Left kidney (tissue), 1 donor: ENCODE measurements at regions not wholly inside any gene's neighbourhood (a gene's known extent, or its start where the extent isn't known, plus 50 kb on each side); places are given as distances from the start of the nearest gene placed in this dataset.

Source experiments
- DNase-seq: peaks from one replicate; pipeline ENCODE4 v3.0.0-alpha.2; 2013

- DNase-seq, result no peak
These were observed 113.0 kb downstream of the PLEKHG1 start for GRCh38 chr6:150712505-150713252.

GRCh38 chr6:150713487-150713886 is 113.8 kb downstream of the PLEKHG1 start:
- no peak for DNase-seq

- DNase-seq, result no peak
These were observed 114.2 kb downstream of the PLEKHG1 start for GRCh38 chr6:150713931-150714330.

- no peak for DNase-seq
These were observed 115.4 kb downstream of the PLEKHG1 start for GRCh38 chr6:150715133-150715532.

- DNase-seq, result no peak
These were observed 117.7 kb downstream of the PLEKHG1 start for GRCh38 chr6:150717419-150717818.

- DNase-seq, result no peak
These were observed 119.5 kb downstream of the PLEKHG1 start for GRCh38 chr6:150719099-150719766.

GRCh38 chr6:150719831-150720230 is 120.1 kb downstream of the PLEKHG1 start:
- no peak for DNase-seq

- DNase-seq, result peak; percentile 59
These were observed 121.1 kb downstream of the PLEKHG1 start for GRCh38 chr6:150720774-150721233.

GRCh38 chr6:150721418-150722266 is 122.0 kb downstream of the PLEKHG1 start:
- DNase-seq, result no peak

- no peak for DNase-seq
These were observed 123.1 kb downstream of the PLEKHG1 start for GRCh38 chr6:150722614-150723344.

GRCh38 chr6:150723345-150723658 is 123.6 kb downstream of the PLEKHG1 start:
- no peak for DNase-seq

GRCh38 chr6:150723857-150724256 is 124.2 kb downstream of the PLEKHG1 start:
- DNase-seq, result no peak

- DNase-seq, result no peak
These were observed 126.1 kb downstream of the PLEKHG1 start for GRCh38 chr6:150725795-150726194.

- no peak for DNase-seq
These were observed 129.6 kb downstream of the PLEKHG1 start for GRCh38 chr6:150729188-150729748.

GRCh38 chr6:150730801-150731457 is 131.2 kb downstream of the PLEKHG1 start:
- no peak for DNase-seq

- DNase-seq, result no peak
These were observed 132.6 kb upstream of the MTHFD1L start for GRCh38 chr6:150732765-150733539.

- no peak for DNase-seq
These were observed 131.8 kb upstream of the MTHFD1L start for GRCh38 chr6:150733726-150734125.

- DNase-seq, result no peak
These were observed 131.3 kb upstream of the MTHFD1L start for GRCh38 chr6:150734235-150734634.

GRCh38 chr6:150735341-150735851 is 130.1 kb upstream of the MTHFD1L start:
- no peak for DNase-seq

GRCh38 chr6:150738092-150738629 is 127.3 kb upstream of the MTHFD1L start:
- no peak for DNase-seq
